NCI-H460 (cell line): ENCODE measurements at regions not wholly inside any gene's neighbourhood (a gene's known extent, or its start where the extent isn't known, plus 50 kb on each side); places are given as distances from the start of the nearest gene placed in this dataset.

Experiments
- DNase-seq: peaks from one replicate; pipeline ENCODE4 v3.0.0-alpha.2; 2016; ENCODE audit warnings: low read depth; ENCODE audit errors: extremely low read depth

GRCh38 chr18:78675231-78675630, 304.4 kb upstream of the SALL3 start:
- DNase-seq = no peak

DNA sequence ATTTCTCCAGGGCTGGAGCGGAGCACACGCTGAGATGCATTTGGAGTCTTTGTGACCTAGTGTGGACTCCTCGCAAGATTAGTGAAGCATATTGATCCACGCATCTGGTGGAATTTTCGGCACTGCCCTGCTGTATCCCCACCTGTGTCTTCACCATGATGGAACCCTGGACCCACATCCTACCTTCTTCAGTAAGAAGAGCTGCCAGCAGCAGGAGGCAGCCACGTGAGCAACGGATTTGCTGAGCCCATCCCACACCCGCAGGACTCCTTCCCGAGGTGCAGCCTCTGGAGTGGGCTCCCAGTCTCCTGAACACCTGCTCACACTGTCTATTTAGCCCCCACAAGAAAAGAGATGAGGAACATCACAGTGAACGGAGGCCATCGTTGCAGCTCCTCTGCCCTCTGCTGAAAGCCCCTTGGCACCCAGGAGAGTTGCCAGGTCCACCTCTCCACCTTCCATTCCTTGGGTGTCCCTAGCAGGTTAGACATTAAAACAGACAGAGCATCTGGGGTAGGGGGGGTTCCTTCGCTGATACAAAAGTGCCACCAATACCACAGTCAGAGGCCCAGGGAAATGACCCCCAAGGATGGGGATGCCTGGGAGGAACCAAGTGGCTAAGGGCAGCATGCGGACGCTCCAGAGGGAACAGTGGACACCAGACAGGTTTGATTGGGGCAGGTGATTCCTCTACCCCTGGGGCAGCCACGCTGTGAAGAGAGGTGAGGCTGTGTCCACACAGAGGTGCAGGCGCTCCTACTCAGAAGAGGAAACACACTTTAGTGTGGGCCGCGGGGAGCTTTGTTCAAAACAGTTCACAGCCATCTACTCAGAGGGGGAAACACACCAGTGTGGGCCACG, 302.8 kb upstream of the SALL3 start:
- no peak for DNase-seq

GRCh38 chr18:78677483-78678317, 301.9 kb upstream of the SALL3 start:
- DNase-seq = no peak

- no peak for DNase-seq
These were observed 301.3 kb upstream of the SALL3 start for GRCh38 chr18:78678318-78678695.

DNA sequence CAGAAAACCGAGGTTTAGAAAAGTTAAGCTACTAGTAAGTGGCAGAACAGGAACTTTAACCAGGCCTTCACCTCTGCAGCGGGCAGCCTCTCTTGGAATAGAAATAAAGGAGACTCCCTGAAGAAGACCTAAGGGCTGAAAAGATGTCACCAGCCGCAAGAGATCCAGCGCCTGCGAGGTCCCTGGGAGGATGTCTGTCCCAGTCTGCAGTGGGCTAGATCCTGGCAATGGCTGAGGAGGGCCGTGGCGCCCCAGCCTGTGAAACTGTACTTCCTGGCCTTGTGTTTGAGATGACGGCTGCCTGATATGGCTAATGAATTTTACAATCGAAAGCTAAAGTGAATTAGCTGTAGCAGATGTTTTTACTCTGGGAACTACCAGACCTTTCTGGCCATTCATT, 300.6 kb upstream of the SALL3 start:
- no peak for DNase-seq

GRCh38 chr18:78679613-78680260, 299.9 kb upstream of the SALL3 start:
- no peak for DNase-seq

- no peak for DNase-seq
These were observed 298.2 kb upstream of the SALL3 start for GRCh38 chr18:78681396-78681795.

- DNase-seq = no peak
These were observed 297.7 kb upstream of the SALL3 start for GRCh38 chr18:78681934-78682333.

GRCh38 chr18:78682716-78683115, 296.9 kb upstream of the SALL3 start:
- DNase-seq = no peak

DNA sequence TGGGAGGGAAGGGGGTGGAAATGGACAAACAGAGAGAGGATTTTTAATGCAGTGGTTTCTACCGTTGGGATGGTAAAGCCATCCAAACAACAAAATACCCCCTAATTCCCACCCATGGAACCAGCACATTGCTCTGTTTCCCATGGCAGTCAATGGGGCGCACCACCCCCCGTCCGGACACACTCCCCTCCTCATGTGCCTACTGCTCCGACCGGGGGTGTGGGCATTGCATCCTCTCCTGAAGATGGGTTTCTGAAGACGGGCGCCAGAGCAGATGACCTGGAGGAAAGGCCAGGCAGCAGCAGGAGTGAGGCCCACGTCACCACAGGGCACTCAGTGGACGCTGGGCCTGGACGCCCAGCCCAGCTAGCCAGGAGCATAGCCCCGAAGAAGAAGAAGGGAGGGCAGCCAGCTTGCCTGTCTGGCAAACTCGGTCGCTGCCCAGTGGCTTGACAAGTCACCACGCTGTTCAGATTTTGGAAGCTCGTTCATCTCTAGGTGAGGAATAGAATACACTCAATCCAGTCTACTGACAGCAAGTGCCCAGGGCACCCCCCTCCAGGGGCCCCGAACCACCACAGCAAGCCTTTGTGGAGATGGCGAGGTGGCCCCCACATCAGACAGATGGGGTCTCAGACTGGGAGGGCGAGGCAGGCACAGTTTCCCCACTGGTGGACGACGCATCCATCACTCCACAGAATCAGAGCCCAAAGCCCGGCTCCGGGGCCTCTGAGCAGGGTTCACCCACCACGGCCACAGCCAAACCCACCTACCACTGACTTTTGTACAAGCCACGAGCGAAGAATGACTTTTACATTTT, 296.2 kb upstream of the SALL3 start:
- no peak for DNase-seq

- DNase-seq = no peak
These were observed 294.2 kb upstream of the SALL3 start for GRCh38 chr18:78685250-78685979.

- DNase-seq = no peak
These were observed 293.6 kb upstream of the SALL3 start for GRCh38 chr18:78685980-78686530.

DNA sequence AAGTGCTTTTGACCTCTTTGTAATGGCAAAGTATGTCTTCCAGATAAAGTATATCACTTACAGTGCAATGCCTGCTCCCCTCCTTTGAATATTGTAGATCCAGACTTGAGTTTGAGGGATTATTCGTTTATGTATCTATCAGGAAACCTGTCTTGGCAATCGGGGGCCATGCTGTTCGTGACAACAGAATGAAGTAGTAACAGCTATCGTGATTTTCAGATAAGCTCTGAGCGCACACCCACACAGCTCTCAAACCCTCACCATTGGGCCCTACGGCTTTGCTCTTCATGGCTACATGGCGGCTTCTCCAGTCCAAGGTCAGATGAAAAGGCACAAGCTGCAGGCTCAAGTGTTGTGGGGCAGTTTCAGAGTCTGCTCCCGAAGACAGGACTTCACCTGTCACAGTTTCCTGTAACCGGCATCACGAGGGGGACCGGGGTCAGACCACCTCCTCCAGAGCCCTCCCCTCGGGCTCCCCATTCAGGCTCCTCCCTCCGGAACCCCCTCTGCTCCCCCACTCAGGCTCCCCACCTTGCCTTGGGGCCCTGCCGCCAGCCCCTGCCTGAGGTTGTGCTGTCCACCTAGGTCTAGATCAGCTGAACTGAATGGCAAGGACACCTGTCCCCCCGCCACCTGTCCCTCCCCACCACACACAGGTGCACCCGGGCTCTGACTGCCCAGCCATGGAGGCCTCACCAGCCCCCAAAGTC, 292.5 kb upstream of the SALL3 start:
- no peak for DNase-seq

DNA sequence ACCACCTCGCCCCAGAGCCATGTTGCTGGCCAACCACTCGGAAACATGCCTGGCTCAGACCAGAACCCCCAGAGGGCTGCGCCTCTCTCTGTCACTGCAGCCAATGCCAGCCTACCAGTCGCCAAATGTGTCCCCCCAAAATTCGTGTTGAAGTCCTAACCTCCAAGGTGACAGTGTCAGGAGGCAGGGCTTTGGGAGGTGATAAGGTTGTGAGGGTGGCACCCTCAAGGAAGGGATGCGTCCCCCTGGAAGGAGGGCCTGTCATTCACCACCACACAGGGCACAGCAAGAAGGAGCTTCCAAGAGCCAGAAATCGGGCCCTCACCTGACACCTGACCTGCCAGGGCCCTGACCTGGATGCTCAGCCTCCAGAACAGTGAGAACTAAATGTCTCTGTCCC, 291.9 kb upstream of the SALL3 start:
- no peak for DNase-seq

DNA sequence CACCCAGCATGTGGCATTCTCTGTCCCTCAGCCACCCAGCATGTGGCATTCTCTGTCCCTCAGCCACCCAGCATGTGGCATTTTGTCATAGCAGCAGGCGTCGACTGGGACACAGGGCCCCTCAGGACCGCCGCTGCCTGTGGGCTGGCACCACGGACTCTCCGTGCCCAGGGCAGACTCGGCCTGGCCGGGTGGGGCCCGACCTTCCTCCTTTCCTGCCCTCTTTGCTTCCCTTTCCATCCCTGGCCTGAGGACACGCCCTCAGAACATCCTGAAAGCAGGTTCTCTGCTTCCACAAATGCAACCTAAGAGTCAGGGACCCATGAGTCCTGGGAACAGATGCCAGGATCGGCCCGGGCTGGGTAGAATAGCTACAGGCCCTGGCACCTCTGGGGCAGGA, 291.4 kb upstream of the SALL3 start:
- no peak for DNase-seq

DNA sequence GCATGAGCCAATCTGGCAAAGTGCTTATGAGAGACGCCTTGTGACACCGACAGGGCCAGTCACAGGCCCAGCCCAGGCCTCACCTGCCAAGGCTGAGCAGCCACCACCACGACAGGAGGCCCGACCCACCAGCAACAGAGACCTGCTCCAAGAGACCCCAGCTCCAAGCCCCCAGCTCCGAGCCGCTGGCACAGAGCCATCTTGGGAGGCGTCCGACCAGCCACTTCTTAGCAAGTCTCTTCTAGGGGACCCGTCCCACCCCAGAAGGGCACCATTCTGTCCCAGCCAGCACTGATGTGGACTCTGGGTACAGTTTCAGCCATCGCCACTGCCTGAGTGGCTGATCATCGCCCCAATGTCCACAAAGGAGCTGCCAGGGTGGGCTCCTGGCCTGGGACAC, 290.7 kb upstream of the SALL3 start:
- DNase-seq = no peak

GRCh38 chr18:78689606-78690005, 290.0 kb upstream of the SALL3 start:
- DNase-seq = no peak

DNA sequence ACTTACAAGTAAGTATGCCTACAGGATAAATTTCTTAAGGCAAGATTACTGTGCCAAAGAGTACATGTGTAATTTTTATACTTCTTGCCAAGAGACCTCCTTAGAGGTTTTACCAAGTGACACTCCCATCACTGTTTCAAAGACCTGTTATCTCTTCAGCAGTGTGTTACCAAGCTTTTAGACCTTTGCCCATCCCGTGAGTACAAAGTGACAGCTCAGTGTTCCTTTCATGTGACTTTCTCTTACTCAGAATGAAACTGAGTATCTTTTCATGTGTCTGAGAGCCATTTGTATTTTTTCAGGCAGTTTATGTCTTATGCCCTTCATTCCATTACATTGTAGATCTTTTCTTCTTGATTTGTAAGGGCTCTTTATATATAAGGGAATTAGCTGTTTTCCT, 287.5 kb upstream of the SALL3 start:
- no peak for DNase-seq

GRCh38 chr18:78693429-78693828, 286.2 kb upstream of the SALL3 start:
- DNase-seq = no peak
